Left cardiac atrium (tissue), 4 donors: ENCODE measurements at regions not wholly inside any gene's neighbourhood (a gene's known extent, or its start where the extent isn't known, plus 50 kb on each side); places are given as distances from the start of the nearest gene placed in this dataset.

ENCODE experiments used
- ATAC-seq, 2 donors: fragments of 200-7000 bp; cut with Tn5 transposase; one replicate each; pipeline ENCODE4 v1.9.1; 2020; ENCODE audit warnings: mild to moderate bottlenecking in 2 of 2, moderate library complexity in 2 of 2
- DNase-seq: peaks from one replicate; pipeline ENCODE4 v3.0.0-alpha.2; 2020
- intact Hi-C, 2 donors: fragments of 100-400 bp; cut with DNase I; formaldehyde crosslinking; loops; one replicate each; pipeline versions ENCODE4 v1.14.1 to v1.15.1; 2022 to 2023
- donor health status: DM: no; HTN: yes; CAD: no.
- donor health status: DM: no; HTN: yes; CAD: no; lungs with severe emphysema.
- donor health status: DM: yes; HTN: yes; CAD: no.
- donor health status: Dilated cardiomyopathy.

- intact Hi-C loops = no loop called here
- ATAC-seq (no peak), DNase-seq (no peak)
Measured at GRCh38 chr20:60977901-60978300, 274.2 kb upstream of the CDH4 start.

- ATAC-seq (no peak), DNase-seq (no peak)
- intact Hi-C loops = no loop called here
Measured at GRCh38 chr20:60984666-60985065, 267.4 kb upstream of the CDH4 start.

GRCh38 chr20:60986506-60987156 is 265.4 kb upstream of the CDH4 start:
- ATAC-seq = no peak
- intact Hi-C loops = no loop called here
- no peak for DNase-seq

- intact Hi-C loops = no loop called here
- no peak for ATAC-seq
- no peak for DNase-seq
Measured at GRCh38 chr20:60990061-60990460, 262.0 kb upstream of the CDH4 start.

GRCh38 chr20:60990643-60991042 is 261.4 kb upstream of the CDH4 start:
- DNase-seq (no peak), ATAC-seq (no peak)
- intact Hi-C loops = no loop called here

GRCh38 chr20:60993433-60994044 is 258.5 kb upstream of the CDH4 start:
- intact Hi-C loops = no loop called here
- ATAC-seq = no peak
- DNase-seq = no peak

- intact Hi-C loops = no loop called here
- ATAC-seq (no peak), DNase-seq (no peak)
Measured at GRCh38 chr20:60999250-60999649, 252.8 kb upstream of the CDH4 start.

GRCh38 chr20:61002090-61002489 is 250.0 kb upstream of the CDH4 start:
- intact Hi-C loops = no loop called here
- no peak for DNase-seq
- no peak for ATAC-seq

GRCh38 chr20:61014491-61014890 is 237.6 kb upstream of the CDH4 start:
- ATAC-seq (no peak), DNase-seq (no peak)
- intact Hi-C loops = no loop called here

- no peak for DNase-seq
- intact Hi-C loops = no loop called here
- no peak for ATAC-seq
Measured at GRCh38 chr20:61015602-61016001, 236.5 kb upstream of the CDH4 start.

GRCh38 chr20:61019322-61019721 is 232.7 kb upstream of the CDH4 start:
- intact Hi-C loops = no loop called here
- DNase-seq (no peak), ATAC-seq (no peak)

- DNase-seq (no peak), ATAC-seq (no peak)
- intact Hi-C loops = no loop called here
Measured at GRCh38 chr20:61023612-61024011, 228.4 kb upstream of the CDH4 start.

- DNase-seq (no peak), ATAC-seq (no peak)
- intact Hi-C loops = no loop called here
Measured at GRCh38 chr20:61024390-61024789, 227.7 kb upstream of the CDH4 start.

- intact Hi-C loops = no loop called here
- no peak for DNase-seq
- ATAC-seq = no peak
Measured at GRCh38 chr20:61025536-61025935, 226.5 kb upstream of the CDH4 start.

- intact Hi-C loops = no loop called here
- ATAC-seq = no peak
- DNase-seq = no peak
Measured at GRCh38 chr20:61026173-61026572, 225.9 kb upstream of the CDH4 start.

- ATAC-seq = no peak
- no peak for DNase-seq
- intact Hi-C loops = no loop called here
Measured at GRCh38 chr20:61026731-61027130, 225.3 kb upstream of the CDH4 start.

GRCh38 chr20:61027218-61027617 is 224.8 kb upstream of the CDH4 start:
- intact Hi-C loops = no loop called here

GRCh38 chr20:61030130-61030529 is 221.9 kb upstream of the CDH4 start:
- DNase-seq (no peak), ATAC-seq (no peak)
- intact Hi-C loops = no loop called here

More at GRCh38 chr20:61027218-61027617, 224.8 kb upstream of the CDH4 start:
- no peak for ATAC-seq
- no peak for DNase-seq

- ATAC-seq = no peak
- DNase-seq = no peak
- intact Hi-C loops = no loop called here
Measured at GRCh38 chr20:61031101-61031830, 220.8 kb upstream of the CDH4 start.

- DNase-seq (no peak), ATAC-seq (no peak)
- intact Hi-C loops = no loop called here
Measured at GRCh38 chr20:61037498-61037897, 214.6 kb upstream of the CDH4 start.

GRCh38 chr20:61041481-61041880 is 210.6 kb upstream of the CDH4 start:
- intact Hi-C loops = no loop called here
- DNase-seq (no peak), ATAC-seq (no peak)
